GM21825 (cell line): ENCODE measurements at regions not wholly inside any gene's neighbourhood (a gene's known extent, or its start where the extent isn't known, plus 50 kb on each side); places are given as distances from the start of the nearest gene placed in this dataset.

ENCODE experiments used
- ATAC-seq: cut with Tn5 transposase; IDR thresholded peaks from one replicate; pipeline ENCODE4 v1.9.1; 2021; ENCODE audit warnings: mild to moderate bottlenecking, moderate library complexity; ENCODE audit not compliant: unreplicated experiment

DNA sequence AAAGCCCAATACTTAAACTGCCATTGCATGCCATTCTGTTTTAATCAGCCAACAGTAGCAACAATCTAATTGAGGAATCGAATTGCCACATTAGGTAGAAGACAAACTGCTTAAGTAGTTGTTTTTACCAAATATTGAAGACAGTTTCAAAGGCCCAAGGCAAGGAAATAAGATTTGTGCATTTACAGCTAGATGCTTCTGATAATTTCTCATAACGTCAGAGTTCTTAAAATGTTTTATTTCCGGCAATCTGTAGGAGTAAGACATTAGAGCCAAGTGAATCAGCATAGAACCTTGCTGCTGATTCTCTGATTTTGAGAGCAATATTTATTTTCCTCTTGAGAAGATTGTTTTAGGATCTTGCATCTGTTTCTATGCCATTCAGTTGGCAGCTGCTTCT, 174.3 kb downstream of the RBM43 start:
- ATAC-seq, result no peak

DNA sequence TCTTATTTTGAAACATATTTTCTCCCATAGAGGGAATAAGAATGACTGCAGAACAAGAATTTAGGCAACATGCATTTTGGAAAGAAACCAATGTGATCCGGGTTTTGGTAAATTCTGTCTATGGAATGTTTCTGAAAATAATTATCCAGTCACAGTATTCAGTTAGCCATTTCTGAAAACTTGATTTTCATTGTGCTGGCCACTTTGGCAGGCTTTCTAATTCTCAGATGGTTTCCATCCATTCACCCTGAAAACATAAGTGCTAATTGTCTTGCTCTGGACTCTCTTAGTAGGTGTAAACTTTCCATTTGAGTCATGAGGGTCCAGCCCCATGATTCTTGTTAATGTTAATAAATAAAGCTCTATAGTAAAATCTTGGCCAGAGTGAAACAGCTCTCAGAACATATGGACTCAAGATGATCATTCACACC, 176.5 kb downstream of the RBM43 start:
- ATAC-seq, result no peak

DNA sequence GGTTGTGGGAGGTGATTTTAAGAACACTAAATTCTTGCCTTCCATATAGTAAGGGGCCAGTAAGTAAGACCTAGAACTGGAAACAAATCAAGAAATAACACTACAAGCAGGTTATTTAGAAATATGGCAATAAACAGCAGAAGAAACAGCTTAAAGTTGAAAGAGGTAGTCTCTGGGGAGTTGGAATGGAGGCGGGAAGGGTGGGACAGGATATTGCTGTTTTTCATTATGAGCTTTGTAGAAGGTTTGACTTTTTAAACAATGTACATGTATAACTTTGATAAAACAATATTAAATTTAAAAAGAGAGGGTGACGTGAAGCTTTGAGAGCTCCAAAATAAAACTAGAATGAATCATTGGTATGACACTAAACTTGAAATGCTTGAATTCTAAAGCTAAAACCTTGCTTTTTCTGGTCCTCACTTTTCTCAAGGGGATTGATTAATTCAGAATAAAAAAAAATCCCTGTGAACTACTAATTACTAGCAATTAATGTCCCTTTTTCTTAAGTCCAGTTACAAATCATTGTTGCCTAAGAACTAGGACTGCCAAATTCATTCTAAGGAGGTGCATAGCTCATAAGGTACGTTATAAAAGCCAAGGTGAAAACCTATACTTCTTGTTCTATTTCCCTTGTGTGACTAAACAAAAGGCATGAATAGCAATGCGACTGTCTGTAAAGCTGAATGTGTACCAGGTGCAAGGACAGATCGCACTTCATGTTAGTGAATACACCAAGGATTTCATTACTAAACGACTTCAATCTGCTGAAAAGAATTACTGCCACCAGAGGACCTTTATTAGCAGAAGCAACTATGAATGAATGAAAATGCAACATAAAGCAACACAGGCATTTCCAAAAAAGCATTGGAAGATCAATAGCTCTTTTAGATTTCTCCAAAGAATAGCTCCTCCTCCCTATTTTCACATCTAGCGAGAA, 177.5 kb downstream of the RBM43 start:
- no peak for ATAC-seq

DNA sequence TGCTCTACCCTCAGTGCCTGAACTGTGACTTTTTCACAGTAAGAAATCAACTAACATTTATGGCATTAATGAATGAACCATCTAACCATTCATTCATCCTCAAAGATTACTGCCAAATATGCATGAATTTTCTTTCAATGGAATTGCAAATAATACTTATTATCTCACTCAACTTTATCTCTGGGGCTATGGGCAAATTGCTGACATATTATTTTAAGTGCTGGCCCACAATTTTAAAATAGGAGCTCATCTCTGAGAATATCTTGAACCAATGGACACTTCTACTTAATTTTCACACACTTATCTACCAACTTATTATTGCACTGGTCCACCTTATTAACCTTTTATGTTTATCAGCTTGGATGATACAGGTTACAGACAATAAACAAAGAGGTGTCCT, 182.8 kb downstream of the RBM43 start:
- ATAC-seq, result no peak

DNA sequence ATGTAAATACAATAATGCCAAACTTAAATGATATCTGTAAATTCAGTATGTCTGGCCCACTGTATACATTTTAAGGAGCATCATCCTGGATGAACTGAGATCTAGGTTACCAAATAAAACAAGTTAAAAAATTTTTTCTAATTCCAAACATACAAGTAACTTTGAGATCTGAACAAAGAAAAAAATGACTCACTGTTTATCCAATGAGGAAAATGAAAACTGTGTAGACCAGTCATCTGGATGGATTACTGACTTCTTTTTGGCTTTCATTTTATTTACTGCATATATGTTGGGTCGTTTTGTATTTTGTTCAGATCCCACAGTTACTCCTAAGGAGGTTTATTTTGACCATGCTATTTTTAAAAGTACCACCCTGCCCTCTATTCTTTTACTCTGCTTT, 189.8 kb downstream of the RBM43 start:
- no peak for ATAC-seq

DNA sequence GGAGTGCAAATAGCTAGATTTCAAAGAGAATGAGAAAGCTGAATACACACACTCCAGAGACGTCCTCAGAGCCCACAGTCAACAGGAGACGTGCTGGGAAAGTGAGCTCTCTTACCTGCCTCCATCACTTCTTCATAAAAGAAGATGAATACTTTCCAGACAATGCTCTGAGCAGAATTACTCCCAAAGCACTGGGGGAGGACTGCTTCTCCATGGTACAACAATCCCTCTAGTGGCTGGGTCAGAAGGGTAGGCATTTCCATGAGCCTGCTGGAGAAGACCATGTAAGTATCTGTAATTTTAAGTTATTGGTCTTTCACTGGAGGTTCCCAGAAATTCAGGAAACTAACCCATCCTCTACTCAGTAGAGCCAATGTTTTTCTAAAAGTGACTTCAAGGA, 190.3 kb downstream of the RBM43 start:
- ATAC-seq, result no peak

DNA sequence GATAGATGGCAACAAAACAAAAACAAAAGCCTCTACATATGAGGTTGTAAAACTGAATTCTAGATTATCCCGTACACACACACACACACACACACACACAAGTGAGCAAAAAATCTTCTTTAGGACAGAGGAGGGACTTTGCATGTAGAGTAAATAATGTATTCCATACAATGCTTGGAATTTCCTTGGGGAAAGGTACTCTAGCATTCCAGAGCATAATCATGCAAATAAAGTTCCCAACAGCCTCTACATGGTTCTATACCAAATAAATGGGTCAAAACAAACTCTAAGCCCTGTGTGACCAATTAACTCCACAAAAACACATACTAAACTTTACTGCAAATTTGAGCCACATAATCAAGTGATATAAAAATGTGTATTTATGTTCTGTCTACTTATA, 191.4 kb downstream of the RBM43 start:
- no peak for ATAC-seq

DNA sequence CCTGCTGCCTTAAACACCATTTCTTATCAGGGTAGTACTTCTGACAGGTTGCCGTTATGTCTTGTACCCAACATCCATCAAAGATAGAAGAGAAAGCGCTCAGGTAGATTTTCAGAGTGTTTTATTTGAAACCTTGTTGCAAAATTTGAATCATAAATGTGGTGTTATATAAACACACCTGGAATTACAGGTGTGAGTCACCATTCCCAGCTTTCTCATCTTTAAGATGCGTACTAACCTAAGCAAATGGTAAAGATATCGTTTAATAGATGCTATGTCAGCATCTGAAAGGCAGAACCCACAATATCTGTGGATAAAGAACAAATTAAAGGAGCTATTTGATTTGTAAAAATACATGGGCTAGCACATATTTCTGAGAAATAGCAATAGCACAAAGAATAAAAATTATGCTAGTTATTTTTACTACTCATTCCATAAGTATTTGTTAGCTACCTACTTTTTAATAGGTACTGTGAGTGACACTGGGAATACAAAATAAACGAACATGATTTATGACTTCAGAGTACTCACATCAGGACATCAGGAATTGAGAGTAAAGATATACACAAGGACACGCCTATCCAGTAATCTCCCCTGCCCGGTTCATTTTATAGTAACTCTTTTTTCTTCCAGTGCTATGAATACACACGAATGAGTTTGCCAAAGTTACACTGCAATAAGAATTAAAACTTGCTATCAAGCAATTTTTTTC, 193.8 kb downstream of the RBM43 start:
- no peak for ATAC-seq

DNA sequence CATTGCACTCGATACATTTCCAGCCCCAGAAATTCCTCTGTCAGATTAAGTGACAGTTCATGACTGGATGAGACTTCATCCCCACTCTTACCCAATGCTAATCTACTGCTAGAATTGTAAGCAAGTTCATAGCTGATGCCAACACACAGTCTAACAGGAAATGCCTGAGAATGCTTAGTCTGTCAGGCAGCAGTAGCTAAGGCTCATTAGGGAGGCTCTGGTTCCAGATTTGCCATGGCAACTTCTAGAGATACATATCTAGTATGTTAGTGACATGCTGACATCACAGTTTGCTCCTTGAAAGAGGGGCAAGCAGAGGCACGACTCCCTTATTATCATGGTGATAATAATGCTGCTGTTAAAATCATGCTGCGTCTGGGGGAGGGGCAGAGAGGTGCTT, 198.4 kb downstream of the RBM43 start:
- no peak for ATAC-seq

DNA sequence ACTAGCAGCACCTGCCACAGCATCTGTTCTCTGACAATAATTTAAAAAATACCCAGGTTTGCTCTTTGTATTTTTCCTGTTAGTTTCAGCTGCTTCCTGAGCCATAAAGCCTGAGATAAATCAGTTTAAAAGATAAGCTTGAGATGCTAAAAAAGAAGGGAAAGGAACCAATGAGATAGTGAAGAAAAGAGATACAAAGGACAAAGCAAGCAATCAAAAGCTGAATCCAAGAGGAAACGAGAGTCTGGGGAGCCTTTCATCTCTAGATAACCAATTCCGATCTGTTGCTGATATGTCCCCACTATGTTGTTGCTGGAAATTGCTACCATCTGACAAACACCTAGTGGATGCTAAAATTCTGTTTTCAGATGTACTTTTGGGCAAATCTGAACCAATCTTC, 201.4 kb downstream of the RBM43 start:
- ATAC-seq, result no peak

DNA sequence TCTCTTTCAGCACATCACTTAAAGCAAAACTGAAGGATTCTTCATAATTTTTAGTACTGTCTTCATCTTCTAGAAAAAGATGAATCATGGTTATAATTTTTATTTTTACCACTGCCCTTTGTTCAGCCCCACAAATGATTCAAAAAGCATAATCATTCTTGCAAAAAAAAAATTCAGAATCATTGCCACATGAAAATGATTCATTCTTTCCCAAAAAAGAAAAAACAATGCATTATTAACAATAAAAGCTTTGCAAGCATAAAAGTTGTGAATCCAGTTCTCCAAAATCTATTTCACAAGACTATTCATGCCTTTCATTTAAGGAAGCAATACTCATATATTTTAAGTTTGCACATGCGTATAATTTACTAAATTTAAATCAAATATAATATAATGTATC, 204.8 kb downstream of the RBM43 start:
- ATAC-seq, result no peak

DNA sequence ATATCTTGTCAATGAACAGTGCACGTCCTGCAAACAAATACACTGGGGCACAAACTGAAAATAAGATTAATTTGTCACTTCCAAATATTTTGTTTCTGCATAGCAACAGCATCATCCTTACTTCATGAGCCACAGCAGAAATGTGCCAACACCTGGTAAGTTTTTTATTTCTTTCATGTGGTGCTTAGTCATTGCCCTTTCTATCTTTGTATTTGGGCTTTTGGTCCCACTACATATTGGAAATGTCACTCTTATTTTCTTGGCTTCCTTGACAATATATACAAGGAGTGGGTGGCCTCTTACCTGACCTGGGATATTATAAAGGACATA, 208.0 kb downstream of the RBM43 start:
- no peak for ATAC-seq

DNA sequence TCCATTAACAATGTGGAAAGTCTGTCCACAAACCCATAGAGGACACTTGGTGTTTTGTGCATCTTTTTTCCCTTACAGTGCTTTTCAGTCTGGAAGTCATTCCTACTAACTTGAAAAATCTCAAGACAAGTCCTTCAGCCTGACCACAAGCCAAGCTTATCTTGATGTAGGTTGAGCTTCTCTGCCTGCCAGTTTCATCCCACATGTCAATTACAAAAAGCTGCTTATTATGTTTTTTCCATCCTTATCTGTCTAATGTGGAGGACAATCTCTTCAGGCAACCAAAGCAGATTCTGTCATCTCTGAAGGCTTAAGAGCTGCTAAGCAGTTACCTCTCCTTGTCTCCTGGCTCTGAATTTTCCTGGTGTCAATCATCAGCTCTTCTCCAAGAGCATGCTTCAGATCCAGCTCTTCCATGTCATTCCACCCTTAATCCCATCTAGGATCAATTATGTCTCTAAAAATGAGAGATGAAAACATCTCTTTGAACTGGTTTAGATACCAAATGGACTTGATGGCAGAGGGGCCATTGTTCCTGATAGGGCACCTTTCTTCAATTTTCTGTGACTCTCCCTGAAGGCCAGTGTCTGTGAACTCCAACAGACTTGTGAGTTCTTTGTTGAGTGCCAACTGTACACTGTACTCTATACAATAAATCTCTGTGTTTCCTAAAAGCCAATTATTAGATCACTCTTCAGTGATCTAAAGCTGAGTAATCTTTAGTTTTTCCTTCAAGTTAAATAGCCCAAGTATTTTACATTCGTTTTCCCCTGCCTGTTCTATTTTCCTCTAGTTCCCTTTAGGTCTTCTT, 208.6 kb downstream of the RBM43 start:
- ATAC-seq, result no peak

DNA sequence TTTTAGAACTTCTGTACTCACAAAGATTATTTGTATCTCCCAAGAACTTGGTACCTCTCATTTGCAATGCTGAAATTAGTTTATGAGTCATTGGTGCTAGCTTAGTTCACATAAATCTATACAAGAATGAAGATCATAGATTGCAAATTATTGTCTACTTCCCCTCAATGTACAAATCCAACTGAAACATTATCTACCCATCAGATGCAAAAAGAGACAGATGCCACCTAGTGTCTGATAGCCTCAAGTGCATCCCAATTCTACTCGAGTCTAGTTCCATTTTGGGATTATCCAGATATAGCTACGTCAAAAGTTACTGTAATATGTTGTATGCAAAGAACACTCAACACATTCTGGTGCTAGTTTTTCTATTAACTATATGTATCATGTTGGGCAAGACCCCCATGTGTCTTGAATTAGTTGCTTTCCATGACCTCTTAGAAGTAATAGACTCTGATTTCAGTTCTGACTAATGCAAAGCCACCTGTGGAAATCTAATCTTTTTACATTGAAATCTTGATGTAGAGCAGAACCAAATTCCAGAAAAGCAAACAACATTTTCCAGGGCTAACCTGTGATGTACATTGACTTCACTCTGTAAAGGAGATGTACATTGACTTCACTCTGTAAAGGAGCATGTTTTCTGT, 210.0 kb downstream of the RBM43 start:
- ATAC-seq, result peak; percentile 87

DNA sequence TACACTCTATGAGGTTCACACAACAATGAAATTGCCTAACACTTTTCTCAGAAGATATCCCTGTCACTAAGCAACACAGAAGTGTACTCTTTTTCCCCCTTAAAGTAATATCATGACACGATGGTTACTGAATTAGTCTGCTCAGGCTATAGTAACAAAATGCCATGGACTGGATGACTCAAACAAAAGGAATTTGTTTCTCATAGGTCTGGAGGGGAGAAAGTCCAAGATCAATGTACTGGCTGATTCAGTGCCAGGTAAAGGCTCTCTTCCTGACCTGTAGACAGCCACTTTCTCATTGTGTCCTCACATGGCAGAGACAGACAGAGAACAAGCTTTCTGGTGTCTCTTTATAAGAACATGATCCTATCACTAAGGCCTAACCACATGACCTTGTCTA, 211.9 kb downstream of the RBM43 start:
- no peak for ATAC-seq

DNA sequence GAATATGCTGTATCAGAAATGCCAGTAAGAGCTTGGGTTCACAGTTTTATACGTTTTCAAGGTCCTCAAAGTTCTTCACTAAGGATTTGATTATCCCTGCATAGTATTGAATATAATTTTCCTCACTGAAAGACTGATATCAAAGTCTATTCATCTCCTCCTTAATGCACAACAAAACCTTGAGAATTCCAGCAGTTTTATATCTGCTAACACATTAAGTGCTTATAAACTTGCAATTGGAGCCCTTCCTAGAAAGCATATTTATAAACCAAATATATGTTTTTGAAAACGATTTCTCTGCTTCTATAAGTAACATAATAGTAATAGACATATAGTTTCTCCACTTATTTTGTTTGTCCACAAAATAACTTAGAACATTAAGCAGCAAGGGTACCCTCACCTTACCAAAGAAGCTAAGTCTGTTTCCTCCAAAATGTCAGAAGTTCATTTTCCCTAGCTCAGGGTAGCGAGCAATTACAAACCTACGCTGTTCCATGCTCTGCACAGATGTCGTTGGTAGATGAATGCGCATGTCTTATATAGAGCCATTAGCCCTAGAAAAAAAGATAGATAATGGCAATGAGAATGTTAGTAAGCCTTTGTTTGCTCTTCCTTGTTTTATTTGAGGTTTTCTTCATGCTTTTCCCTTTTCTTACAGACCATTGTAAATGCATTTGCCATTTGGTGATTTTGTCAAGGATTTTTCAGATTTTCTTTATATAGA, 213.2 kb downstream of the RBM43 start:
- no peak for ATAC-seq

DNA sequence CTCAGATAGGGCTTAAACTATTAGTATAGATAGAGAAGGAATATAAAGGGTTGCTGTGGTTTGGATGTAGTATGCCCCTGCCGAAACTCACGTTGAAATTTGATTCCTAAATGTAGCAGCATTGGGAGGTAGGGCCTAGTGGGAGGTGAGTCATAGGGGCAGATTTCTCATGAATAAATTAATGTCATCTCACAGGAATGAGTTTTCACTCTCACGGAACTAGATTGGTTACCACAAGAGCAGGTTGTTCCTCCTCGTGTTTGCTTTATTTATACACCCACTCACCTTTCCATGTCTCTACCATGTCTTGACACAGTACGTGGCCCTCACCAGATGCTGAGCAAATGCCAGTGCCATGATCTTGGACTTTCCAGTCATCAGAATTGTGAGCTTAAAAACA, 218.2 kb downstream of the RBM43 start:
- ATAC-seq, result no peak

DNA sequence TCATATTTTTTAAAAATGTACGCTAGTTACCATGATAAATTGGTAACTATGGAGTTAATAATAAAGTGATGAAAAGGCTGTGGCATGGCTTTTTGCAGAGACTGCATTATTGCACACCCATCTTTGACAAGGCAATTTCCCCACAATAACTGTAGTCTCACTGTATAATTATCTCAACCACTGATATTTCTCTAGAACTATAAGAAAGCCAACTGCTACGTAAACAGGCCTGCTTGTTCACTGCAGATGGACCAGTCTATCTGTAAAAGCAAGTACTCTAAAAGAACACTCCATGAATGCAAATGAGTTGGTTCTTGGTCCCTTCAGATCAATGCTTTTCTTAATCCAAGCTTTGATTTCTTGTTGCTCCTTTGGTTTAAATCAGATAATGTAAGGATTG, 218.7 kb downstream of the RBM43 start:
- no peak for ATAC-seq

DNA sequence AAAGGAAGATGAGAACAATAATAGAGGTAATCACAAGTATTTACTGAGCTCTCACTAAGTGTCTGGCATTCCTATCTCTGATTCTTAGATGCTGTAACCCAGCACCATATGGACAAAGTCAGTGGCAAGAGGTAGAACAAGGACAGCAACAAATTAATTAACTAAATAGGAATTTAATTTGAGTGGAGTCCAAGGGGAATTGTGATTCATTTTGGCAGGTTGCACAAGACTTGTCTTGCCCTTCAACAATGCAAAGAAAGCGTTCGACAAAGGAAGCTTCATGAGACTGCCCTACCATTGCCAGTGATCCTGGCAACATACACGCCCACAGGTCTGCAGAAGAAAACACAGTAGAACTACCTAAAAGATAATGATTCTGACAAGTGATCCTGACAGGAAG, 221.6 kb downstream of the RBM43 start:
- ATAC-seq, result no peak

DNA sequence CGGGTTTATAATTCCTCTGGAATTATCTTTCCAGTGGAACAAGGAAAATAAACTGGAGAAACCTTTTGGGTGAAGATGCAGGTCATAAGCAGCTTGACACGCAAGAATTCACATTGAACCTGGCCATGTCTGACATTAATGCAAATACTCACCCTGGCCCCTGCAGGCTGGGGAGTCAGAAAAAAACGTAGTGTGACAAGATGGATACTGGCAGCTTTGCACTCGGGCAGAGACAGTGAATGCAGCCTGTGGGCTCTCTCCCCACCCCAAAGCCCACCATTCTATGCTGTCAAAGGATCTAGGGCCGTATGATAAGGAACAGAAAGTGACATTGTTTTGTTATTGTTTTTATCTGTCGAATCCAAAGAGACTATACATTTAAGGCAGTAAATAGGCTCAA, 223.1 kb downstream of the RBM43 start:
- ATAC-seq, result no peak
